ENCODE measurements at regions not wholly inside any gene's neighbourhood (a gene's known extent, or its start where the extent isn't known, plus 50 kb on each side); places are given as distances from the start of the nearest gene placed in this dataset.
"Not testable (repeated sequence)": the region's sequence is repeated elsewhere in the genome, so short reads cannot be mapped to it uniquely, and the experiment has no call there.

DNA sequence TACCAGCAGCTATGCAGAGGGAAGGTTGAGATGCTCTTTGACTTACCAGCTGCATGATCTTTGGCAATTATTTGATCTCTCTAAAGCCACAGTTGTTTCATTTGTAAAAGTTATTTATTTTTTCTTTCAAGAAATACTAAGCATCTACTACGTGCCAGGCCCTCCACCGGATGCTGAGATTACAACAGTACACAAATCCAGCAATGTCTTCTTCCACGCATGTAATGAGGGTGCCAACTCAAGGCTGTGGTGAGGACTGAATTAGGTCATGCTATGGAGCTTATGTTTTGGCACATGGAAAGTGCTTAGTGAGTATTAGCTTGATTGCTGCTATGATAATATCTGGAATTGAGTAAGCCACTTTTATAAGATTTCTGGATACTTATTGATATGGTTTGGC lies 358.2 kb downstream of the IRS2 start:
- DNase-seq, result no peak

DNA sequence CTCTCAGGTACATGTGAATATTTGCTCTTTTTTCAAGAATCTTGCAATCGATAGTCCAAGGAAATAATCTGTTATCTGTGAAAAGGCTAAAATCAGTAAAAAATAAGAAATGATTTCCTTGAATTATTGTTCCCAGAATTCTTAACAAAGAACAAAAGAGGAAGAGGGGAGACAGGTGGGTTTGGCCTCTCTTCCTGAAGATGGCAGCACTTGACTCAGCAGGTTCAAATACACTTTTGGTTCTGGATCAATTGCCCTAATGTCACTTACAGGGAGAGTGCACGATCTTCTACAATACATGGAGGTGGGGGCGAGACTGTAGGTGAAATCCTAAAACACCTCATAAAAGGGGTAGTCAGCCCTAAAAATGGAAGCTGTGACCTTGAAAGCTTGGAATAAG lies 358.7 kb downstream of the IRS2 start:
- peak; percentile 35 for DNase-seq

DNA sequence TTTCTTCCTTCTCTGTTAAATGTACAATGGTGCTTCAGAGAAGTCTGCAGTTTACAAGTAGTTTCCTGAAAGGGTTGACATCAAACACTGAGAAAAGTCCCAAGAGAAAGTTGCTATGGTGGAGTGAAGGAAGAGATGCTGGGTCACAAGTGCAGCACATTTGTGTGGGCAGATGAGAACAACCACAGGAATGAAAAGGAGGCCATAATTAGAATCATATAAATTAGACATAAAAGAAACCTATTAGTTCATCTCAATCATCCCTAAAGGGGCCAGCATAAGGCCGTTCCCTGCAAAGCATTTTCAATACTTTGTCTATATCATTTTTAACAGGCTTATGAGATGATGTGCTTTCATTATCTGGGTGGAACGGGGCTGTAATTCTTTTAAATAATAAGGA lies 359.2 kb downstream of the IRS2 start:
- DNase-seq, result no peak

DNA sequence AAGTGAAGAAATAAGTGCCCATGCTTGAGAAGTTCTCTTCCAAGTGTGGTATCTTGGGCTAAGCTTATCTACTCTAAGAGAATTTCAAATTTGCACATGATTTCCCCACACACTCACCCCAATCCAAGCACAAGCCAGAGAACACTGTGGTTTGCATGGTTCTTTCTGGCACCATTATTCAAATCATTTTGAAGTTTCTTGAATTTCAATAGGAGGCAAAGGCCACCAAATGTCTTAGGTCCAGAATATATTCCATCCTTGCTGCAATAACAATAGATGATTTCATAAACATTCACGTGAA lies 359.7 kb downstream of the IRS2 start:
- DNase-seq, result no peak

DNA sequence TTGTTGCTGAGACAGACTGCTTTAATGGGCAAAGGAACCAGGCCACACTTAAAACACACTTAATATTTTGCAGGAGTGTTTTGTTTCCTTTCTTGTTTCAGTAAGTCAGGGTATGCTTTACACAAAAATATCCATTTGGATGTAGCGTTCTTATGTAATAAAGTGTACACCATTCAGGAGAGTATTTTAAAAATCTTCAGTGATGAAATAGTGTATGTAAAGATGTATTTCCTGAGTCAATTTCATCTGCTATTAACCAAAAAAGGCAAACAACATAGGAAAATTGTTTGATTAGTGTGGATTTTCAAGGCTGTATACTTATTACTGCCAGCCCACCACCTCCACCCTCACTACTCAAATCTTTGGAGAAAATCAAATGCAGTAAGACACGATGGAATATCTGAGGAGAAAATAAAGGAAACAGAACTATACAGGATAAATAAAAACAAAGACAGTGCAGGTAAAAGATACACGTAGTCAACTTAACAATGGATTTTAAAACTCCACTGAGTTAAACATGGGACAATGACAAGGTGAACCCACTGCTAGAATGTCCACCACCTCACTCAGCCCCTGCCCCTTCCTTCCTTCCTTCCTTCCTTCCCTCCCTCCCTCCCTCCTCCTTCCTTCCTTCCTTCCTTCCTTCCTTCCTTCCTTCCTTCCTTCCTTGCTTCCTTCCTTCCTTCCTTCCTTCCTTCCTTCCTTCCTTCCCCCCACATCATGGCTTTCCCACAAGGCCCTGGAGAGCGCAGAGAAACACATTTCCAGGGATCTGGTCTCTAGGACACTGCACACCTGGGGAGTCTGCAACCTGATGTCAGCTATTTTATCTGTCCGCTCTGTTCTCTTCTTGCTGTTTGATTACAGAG lies 360.3 kb downstream of the IRS2 start:
- no peak for DNase-seq

DNA sequence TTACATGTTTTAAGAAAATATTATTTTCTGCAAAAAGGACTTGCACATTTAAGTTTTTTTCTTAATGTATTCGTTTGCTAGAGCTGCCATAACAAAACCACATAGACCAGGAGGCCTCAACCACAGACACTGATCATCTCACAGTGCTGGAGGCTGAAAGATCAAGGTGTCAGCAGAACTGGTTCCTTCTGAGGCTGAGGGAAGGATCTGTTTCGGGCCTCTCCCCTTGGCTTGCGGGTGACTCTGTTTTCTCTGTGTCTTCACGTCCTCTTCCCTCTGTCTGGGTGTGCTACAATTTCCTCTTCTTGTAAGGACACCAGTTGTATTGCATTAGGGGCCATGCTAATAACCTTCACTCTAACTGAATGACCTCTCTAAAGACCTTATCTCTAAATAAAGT lies 364.2 kb downstream of the IRS2 start:
- peak; percentile 27 for DNase-seq

DNA sequence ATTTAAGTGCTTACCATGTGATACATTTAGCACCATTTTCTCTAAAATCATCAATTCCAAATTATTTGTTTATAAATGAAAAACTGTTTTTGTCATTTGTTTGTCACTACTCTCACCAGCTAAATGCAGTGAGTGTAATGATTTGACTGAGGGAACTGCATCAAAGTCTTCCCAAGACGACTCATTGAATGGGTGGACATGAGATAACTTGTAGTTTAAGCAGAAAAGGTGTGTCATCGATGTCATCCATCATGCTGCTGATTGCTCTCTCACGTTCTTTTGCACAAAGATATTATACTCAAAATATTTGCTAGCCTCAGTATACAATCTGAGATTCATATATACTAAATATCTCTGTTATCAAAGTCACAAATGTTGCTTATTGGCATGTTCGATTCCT lies 366.5 kb downstream of the IRS2 start:
- no peak for DNase-seq

DNA sequence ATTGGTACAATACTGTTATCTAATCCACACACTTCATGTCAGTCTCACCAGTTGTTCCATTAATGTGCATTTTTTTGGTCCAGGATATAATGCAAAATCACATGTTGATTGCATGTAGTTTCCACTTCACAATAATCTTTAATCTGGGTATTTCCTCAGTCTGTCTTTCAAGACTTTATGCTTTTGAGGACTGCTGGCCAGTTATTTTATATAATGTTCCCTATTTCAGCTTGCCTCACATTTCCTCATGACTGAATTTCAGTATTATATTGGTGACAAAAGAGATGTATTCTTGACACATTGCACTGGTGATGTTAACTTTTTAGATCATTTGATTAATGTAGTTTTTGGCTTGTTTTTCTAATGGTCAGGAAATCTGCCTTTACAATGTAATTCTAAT lies 368.3 kb downstream of the IRS2 start:
- no peak for DNase-seq

DNA sequence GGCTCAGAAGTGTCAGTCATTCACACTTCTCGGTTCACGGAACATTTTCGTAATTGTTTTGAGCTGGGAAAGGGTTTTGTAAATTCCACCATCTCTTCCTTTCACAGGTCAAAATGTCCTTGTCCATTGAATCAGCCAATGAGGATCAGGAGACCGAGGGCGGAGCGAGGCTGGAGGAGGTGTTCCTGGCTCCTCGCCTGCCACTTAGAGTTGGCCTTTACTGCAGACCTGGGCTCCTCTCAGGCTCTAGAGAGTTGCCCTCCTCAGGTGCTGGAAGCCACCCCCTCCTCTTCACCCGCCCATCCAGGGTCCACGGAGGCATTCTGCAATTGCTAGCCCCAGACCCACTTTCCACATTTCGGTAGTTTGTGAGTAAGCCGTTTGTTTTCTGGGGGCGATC lies 370.4 kb downstream of the IRS2 start:
- no peak for DNase-seq

DNA sequence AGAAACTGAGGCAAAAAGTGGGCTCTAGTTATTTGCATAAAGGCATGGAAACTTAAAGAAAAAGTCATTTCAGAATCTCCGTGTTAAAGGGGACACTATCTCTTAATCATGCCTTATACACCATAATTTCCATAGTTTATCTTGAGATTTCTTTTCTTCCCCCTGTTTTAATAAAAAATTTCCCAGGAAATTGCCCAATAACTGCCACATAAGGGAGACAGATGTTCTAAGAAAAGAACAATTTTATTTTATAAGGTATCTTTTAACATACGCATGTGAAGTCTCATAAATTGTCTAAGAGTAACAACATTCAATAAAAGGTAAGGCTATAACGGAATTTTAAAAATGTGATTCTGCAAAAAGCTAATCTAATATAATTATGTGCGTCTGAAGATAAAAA lies 371.3 kb downstream of the IRS2 start:
- no peak for DNase-seq

DNA sequence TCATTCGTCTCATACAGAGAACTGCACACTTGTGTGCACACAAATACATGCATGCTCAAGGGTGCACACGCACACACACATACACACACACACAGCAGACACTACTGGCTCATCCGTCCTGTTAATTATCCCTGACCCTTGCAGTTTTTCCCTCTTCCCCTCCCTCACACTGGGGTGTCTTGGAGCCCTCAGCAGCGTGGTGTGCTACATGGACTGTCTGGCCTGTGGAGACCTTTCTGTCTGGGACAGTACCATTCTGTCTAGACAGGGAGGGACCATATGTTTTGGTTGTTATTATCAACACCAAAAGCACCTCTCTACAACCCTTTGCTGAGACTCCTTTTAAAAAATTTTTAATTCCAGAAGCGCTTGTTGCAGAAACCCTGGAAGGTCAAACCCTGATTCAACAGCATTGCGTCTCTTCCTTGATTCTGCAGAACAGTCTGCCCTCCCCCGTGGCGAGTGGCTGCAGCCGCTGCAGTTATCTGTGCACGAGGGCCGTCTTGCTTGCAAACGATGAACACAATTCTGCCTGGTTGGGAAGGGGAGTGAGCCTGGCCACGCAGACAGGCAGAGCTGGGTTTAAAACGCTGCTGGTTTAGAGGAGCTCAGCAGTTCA lies 374.0 kb downstream of the IRS2 start:
- peak; percentile 82 for DNase-seq

DNA sequence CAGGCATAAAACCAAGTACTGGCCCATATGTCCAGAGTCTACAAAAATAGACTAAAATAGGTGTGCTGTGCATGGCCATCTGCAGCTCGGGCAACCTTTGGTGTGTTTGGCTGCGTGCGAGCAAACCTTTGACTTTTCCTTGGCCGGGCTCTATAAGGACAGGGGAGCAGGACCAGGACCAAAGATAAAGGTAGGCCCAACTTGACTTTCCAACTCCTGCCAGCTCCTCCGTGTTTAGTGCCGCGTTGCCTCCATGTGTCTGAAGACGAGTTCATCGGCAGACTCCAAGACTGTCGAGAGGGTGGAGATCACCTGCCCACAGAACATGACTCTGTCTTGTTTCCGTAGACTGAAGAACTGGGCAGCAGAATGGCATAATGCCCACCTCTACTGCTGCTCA lies 375.5 kb downstream of the IRS2 start:
- no peak for DNase-seq

DNA sequence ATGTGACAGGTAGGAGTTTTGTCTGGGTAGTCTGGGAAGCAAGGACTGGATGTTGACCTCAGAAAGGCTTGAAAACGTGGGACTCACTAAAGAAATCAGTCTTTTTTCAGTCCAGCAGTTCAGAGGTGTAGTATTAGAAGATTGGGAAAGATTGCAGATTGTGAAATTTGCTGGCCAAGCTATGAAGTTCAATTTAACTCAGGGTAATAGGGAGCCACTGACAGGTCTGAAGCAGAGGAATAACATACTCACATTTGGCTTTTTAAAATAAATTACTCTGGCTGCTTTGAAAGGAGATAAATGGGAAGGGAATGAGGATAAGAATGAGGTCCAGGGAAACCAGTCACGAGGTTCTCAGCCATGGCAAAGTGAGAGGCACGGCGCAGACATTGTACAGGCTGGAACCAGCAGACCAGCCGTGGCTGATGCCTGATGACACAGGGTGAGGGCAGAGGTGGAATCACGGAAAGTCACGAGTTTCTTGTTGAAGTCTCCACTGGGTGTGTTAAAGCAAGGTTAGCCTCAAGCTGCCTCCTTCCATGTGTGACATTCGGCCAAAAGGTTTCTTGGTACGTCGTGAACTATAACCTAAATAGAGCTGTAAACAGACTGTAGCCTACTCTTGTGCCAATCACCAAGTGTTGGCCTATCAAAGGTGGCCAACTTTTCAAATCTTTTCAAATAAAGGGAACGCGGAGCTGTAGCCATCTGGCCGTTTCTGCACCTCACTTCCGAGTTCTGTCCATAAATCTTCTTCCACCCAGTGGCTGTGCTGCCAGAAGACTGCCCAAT lies 377.6 kb downstream of the IRS2 start:
- peak; percentile 10 for DNase-seq

DNA sequence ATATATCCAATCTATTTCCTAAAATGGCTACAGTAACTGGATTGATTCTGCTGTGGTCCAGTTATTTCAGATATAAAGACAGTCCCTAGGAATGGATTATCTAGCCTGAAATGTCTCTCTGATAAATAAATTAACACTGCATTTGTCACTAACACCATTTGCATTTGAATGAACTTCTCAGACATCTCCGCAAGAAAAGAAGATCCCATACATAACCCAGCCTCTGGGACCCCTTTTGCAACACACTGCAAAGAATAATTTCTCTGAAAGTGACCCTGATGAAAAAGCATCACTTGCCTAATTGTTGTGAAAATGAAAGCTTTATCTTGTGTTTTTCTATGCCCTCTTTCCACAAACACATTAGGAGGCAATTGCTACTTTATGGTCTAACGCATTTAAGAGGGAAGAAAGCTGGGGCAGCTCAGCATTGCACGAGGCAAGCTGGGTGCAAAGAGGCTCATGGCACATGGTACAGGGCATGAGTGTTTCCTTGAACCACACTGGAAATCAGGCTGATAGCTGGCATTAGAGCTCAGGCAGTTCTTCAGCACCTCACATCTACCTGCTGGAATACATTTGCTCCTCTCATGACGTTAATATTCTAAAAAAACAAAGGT lies 379.9 kb downstream of the IRS2 start:
- DNase-seq, result no peak

DNA sequence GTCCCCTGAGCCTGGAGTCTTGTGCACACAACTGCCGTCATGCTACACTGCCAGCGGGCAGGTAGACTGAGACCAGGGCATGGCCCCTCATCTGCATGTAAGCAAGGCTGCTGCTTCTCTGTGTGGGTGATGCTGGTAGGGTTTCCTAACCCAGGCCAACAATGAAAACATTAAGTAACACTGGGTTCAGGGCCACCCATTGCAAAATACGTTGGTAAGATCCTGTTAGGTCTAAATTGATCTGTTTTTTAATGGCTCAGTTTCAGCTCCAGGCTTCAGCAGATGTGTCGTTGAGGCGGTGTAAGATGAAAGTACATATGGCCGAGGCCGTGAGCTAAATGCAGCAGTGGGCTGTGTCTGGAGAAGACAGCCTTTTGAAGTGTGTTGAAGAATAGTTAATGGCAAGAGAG lies 383.4 kb downstream of the IRS2 start:
- no peak for DNase-seq

DNA sequence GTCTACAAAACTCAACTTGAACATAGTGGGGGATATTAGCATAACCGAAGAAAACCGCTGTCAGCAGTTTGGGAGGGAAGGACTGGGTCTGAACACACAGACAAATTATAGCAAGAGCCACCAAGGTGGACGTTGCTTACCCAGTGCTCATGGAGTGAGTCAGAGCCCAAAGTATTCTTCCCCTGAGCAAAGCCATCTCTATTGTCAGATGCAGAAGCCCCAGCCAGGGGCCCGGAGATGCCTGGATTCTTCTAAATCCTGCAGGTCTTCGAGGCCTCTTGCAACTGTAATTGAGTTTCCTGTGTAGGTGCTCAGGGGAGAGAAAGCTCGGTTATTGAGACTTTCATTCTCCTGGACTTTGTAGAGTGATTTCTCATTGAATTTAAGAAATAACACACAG lies 384.5 kb downstream of the IRS2 start:
- no peak for DNase-seq

DNA sequence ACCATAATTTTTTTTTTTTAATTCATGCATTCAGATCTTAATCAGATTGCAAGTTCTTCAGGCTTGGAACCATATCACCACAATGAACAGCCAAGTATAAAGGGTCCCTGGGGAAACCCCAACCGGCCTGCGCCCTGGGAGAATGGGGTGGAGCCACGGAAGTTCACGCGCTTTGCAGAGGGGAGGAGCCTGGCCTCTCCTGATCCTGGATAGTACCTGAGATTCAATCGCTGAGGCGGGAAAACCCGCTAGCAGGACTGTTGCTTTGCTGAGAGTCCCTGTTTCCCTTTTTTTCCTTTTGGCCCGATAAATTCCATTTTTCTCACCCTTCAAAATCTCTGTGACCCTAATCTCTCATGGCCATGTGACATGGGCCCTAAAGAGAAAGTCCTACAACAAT lies 385.1 kb downstream of the IRS2 start:
- DNase-seq, result no peak

DNA sequence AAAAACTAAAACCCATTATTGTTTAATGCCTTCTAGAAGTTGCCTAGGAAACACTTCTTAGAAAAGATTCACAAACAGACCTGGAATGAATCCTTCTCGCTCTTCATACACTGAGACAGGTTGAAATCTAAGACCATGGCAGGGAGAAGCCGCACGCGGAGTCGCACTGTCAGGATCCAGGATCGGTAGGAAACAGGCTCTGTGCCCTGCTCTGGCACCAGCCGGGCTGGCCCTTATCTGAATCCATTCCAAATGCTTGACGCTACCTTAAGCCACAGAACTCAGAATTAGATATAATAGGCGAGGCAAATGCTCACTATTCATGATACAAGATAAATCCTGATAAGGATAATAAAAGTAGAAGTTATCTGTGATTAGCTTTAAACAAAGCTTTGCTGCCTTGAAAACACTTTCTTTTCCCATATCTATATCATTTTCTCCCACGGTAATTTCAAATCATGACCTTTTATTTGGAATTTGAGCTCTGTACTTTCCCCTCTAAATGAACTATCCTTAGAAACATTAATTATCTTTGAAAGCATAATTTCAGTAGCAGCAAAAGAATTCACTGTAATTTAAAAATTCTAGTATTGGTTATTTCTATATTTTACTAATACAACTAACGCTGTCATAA lies 385.6 kb downstream of the IRS2 start:
- no peak for DNase-seq

DNA sequence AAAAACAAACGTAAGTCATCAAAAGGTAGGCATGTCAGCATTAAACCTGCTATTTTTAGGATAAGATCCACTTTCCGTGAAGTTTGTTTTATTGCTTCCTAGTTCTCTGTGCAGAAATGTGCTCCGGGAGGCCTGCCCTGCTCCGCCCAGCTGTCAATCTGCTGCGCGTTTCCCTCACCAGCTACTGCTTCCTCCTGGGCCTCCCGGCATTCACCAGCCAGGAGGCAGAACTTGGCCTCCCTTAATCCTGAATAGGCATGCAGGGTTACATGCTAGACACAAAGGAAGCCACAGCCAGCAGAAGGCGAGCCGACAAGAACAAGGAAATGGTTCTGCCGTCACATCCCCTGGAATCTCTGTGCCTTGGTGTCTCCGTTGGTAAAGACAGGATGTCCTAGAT lies 386.2 kb downstream of the IRS2 start:
- DNase-seq, result no peak

DNA sequence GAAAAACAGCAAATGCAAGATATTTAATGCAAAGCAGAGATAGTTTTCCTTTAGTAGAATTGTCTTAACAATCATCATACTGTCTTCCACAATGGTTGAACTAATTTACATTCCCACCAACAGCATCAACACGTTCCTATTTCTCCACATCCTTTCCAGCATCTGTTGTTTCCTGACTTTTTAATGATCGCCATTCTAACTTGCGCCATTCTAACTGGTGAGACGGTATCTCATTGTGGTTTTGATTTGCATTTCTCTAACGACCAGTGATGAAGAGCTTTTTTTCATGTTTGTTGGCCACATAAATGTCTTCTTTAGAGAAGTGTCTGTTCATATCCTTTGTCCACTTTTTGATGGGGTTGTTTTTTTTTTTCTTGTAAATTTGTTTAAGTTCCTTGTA lies 388.3 kb downstream of the IRS2 start:
- DNase-seq, result not testable (repeated sequence)

DNA sequence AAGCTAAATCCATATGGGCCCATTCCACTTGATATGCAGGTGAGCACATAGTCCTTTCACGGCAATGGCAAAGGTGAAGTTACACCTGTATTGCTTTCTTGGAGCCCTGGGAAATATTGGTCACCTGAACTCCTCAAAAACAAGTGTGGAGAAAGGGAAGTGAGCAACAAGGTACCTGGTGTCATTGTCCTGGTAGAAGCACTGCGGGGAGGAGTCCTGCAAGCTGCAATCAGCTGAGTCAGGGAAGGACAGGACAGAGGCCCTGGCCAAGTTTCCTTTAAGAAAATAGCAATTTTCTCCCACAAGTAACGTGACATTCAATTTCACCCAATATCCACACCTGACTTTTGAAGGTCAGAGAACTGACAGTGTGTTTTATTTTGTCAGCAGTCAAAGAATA lies 389.1 kb downstream of the IRS2 start:
- DNase-seq, result no peak

DNA sequence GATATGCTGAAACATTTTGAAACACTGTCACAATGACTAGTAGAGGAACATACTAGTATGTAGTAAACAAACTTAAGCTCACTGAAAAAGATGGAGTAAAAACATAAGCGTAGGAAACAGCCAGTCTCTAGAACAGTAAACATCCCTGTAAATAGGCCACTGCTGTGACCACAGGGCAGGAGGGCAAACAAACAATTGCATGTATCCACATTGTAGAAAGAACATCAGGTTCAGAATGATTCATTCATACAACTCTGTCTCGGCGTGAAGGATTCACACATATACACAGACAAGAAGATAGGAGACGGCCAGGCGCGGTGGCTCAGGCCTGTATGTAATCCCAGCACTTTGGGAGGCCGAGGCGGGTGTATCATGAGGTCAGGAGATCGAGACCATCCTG lies 390.1 kb downstream of the IRS2 start:
- DNase-seq, result no peak

DNA sequence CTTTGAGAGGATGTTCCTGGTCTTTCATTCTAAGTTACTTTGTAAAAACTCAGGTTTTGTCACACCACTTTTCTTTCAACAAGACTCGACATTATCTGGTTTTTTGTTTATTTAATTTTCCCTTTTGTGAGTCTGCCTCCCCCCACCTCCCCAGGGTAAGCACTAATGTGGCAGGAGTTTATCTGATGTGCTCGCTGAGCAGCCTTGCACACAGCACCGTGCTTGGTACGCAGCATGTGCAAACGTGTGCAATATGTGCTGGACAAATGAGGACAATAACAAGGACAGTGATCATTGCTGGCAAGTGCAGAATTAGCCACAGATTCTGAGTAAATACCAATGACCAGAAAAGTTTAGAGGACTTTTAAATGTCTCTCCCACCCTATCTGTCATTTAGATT lies 391.4 kb downstream of the IRS2 start:
- DNase-seq, result no peak
